Adrenal gland (tissue), 9 donors: ENCODE measurements at regions not wholly inside any gene's neighbourhood (a gene's known extent, or its start where the extent isn't known, plus 50 kb on each side); places are given as distances from the start of the nearest gene placed in this dataset.
"Not testable (repeated sequence)": the region's sequence is repeated elsewhere in the genome, so short reads cannot be mapped to it uniquely, and the experiment has no call there.

ENCODE experiments used
- DNase-seq, 7 donors: peaks; one replicate each; pipeline ENCODE4 v3.0.0-alpha.2; 2019 to 2020
- H3K27ac ChIP-seq, 5 donors: fragments of 200-600 bp; sonication (generic) in 4 of 5; 1 replicate in 3 of 5; 2 replicates in 2 of 5; pipeline versions ENCODE4 v1.5.1 to v1.8.0; 2016 to 2020; ENCODE audit warnings: mild to moderate bottlenecking in 1 of 5
- H3K27me3 ChIP-seq: fragments of 200-600 bp; 2 replicates; pipeline ENCODE4 v1.8.0; 2021
- H3K36me3 ChIP-seq, 2 donors: fragments of 200-600 bp; replicated peaks in 1 of 2; 1 replicate in 1 of 2; 2 replicates in 1 of 2; pipeline versions ENCODE4 v1.5.1 to v1.8.0; 2018 to 2022
- H3K4me1 ChIP-seq, 2 donors: fragments of 200-600 bp; replicated peaks in 1 of 2; 1 replicate in 1 of 2; 2 replicates in 1 of 2; pipeline versions ENCODE4 v1.5.1 to v1.8.0; 2018 to 2021
- H3K4me3 ChIP-seq, 4 donors: fragments of 200-600 bp; sonication (generic) in 3 of 4; one replicate each; pipeline ENCODE4 v1.5.1; 2016 to 2018
- H3K9me3 ChIP-seq, 3 donors: fragments of 200-600 bp; sonication (generic) in 1 of 3; replicated peaks in 1 of 3; 1 replicate in 2 of 3; 2 replicates in 1 of 3; pipeline versions ENCODE4 v1.5.1 to v1.8.0; 2016 to 2021
- CTCF ChIP-seq, 6 experiments: fragments of 450-650 bp in 4 of 6; fragments of 200-600 bp in 2 of 6; sonication (generic) in 1 of 6; IDR thresholded peaks; 1 replicate in 5 of 6; 2 replicates in 1 of 6; pipeline versions ENCODE4 v1.5.1 to v1.8.0; 2016 to 2021; ENCODE audit warnings: antibody characterized with exemption in 6 of 6, mild to moderate bottlenecking in 2 of 6, moderate library complexity in 1 of 6
- POLR2A ChIP-seq, 2 donors: fragments of 450-650 bp; IDR thresholded peaks; one replicate each; pipeline ENCODE4 v1.6.1; 2017; ENCODE audit warnings: antibody characterized with exemption in 2 of 2, mild to moderate bottlenecking in 2 of 2, moderate library complexity in 1 of 2
- WGBS, 4 donors: extraction: QIAGEN DNeasy Blood & Tissue Kit in 2 of 4; methylation state at CpG; one replicate each; pipeline versions ENCODE4 v1.1.5 to v1.1.7; 2013 to 2017; 5-methylcytosine and 5-hydroxymethylcytosine counted together
- intact Hi-C, 2 donors: fragments of 100-400 bp; cut with DNase I; formaldehyde crosslinking; loops; one replicate each; pipeline versions ENCODE4 v1.14.1 to v1.15.0; 2022 to 2023
- donor health status: healthy with polysubstance abuse.
- donor health status: Bipolar disorder and iron deficiency.
- donor health status: DM: yes; HTN: yes; CAD: no.
- donor health status: DM: no; HTN: no; CAD: no.
- donor health status: DM: no; HTN: no; CAD: no.

GRCh38 chr1:120357046-120357445, 57.8 kb upstream of the NBPF8 start:
- H3K27ac ChIP-seq, H3K36me3 ChIP-seq, intact Hi-C loops, H3K4me3 ChIP-seq, H3K9me3 ChIP-seq, H3K27me3 ChIP-seq, H3K4me1 ChIP-seq: not testable (repeated sequence)
- 74 to 85% methylated on average over 3 of the region's 4 CpGs; no CpG with 5 or more reads in 2 of the 4 donors for WGBS, 4 donors
- peak in 4 of 7 donors; percentile 7 to 52 (median 16) for DNase-seq

GRCh38 chr1:120356170-120356569, 58.7 kb upstream of the NBPF8 start:
- H3K9me3 ChIP-seq, H3K27me3 ChIP-seq, H3K4me3 ChIP-seq, H3K36me3 ChIP-seq, H3K4me1 ChIP-seq, H3K27ac ChIP-seq, intact Hi-C loops: not testable (repeated sequence)
- peak; percentile 8 to 61 (median 31) for DNase-seq
- WGBS, 4 donors: 40 to 55% (median 52%) methylated on average over 2 to 5 of the region's 8 CpGs; no CpG with 5 or more reads in 1 of the 4 donors
- TF ChIP-seq CTCF (IDR thresholded peaks at IDR 0.05): peak in 1 of 6 experiments; percentile 16

GRCh38 chr1:120354618-120355184, 60.1 kb upstream of the NBPF8 start:
- 2 to 13% (median 4%) methylated on average over 3 to 18 of the region's 30 CpGs for WGBS, 4 donors
- H3K36me3 ChIP-seq, H3K9me3 ChIP-seq, H3K27me3 ChIP-seq, H3K4me3 ChIP-seq, intact Hi-C loops, H3K4me1 ChIP-seq: not testable (repeated sequence)
- peak in 1 of 2 donors; percentile 66 for TF ChIP-seq POLR2A (IDR thresholded peaks at IDR 0.05)
- DNase-seq: peak; percentile 59 to 88 (median 72)
- H3K27ac ChIP-seq: peak overlapping the region in 2 of 5 donors; percentile 56 to 89

- H3K36me3 ChIP-seq, intact Hi-C loops, H3K9me3 ChIP-seq, H3K27ac ChIP-seq, H3K4me1 ChIP-seq, H3K27me3 ChIP-seq: not testable (repeated sequence)
- WGBS, 4 donors: 1 to 6% (median 4%) methylated on average over 6 to 21 of the region's 44 CpGs
- peak overlapping the region in 1 of 4 donors; percentile 43 for H3K4me3 ChIP-seq
- DNase-seq: peak in 4 of 7 donors; percentile 4 to 25 (median 18)
Measured at GRCh38 chr1:120342231-120343073, 72.4 kb upstream of the NBPF8 start.

GRCh38 chr1:120341756-120342155, 73.1 kb upstream of the NBPF8 start:
- Histone ChIP-seq H3K27ac (peak overlapping the region in 1 of 5 donors; percentile 68), H3K4me3 (peak overlapping the region in 3 of 4 donors; percentile 16 to 53 (median 33))
- intact Hi-C loops, H3K36me3 ChIP-seq, H3K9me3 ChIP-seq, H3K4me1 ChIP-seq, H3K27me3 ChIP-seq: not testable (repeated sequence)
- TF ChIP-seq POLR2A (IDR thresholded peaks at IDR 0.05): peak in 1 of 2 donors; percentile 63
- DNase-seq: peak; percentile 5 to 56 (median 23)
- WGBS, 4 donors: 0 to 1% methylated on average over 4 to 15 of the region's 24 CpGs; no CpG with 5 or more reads in 2 of the 4 donors

- 0 to 1% (median 1%) methylated on average over 4 to 32 of the region's 78 CpGs; no CpG with 5 or more reads in 1 of the 4 donors for WGBS, 4 donors
- peak; percentile 2 to 35 (median 19) for DNase-seq
- Histone ChIP-seq H3K4me3 (peak overlapping the region in 2 of 4 donors; percentile 28 to 58), H3K27ac (peak overlapping the region in 2 of 5 donors; percentile 32 to 69)
- intact Hi-C loops, H3K4me1 ChIP-seq, H3K27me3 ChIP-seq, H3K36me3 ChIP-seq, H3K9me3 ChIP-seq: not testable (repeated sequence)
Measured at GRCh38 chr1:120340838-120341751, 73.7 kb upstream of the NBPF8 start.

- H3K27me3 ChIP-seq, DNase-seq, intact Hi-C loops, H3K27ac ChIP-seq, H3K4me1 ChIP-seq, H3K9me3 ChIP-seq, H3K36me3 ChIP-seq, H3K4me3 ChIP-seq: not testable (repeated sequence)
- no CpG with 5 or more reads among the region's 2 CpGs for WGBS, 4 donors
Measured at GRCh38 chr1:120315738-120316137, 99.1 kb upstream of the NBPF8 start.

- H3K27me3 ChIP-seq, H3K4me1 ChIP-seq, intact Hi-C loops, DNase-seq, H3K4me3 ChIP-seq, H3K27ac ChIP-seq, H3K9me3 ChIP-seq, H3K36me3 ChIP-seq: not testable (repeated sequence)
- no CpG with 5 or more reads among the region's 2 CpGs for WGBS, 4 donors
Measured at GRCh38 chr1:120311930-120312329, 102.9 kb upstream of the NBPF8 start.

- H3K4me3 ChIP-seq, H3K9me3 ChIP-seq, intact Hi-C loops, H3K27me3 ChIP-seq, DNase-seq, H3K27ac ChIP-seq, H3K4me1 ChIP-seq, H3K36me3 ChIP-seq: not testable (repeated sequence)
- WGBS, 4 donors: no CpG with 5 or more reads among the region's 1 CpG
Measured at GRCh38 chr1:120308940-120309578, 105.8 kb upstream of the NBPF8 start.
